NCI-H2196 treated with DMSO at 0.1 percent for 48 hours (cell line): ENCODE measurements at regions not wholly inside any gene's neighbourhood (a gene's known extent, or its start where the extent isn't known, plus 50 kb on each side); places are given as distances from the start of the nearest gene placed in this dataset.
"Not testable (repeated sequence)": the region's sequence is repeated elsewhere in the genome, so short reads cannot be mapped to it uniquely, and the experiment has no call there.

Source experiments
- DNase-seq: peaks from one replicate; lab custom pipeline; 2025; ENCODE audit not compliant: unreplicated experiment; lab: John Stamatoyannopoulos, UW

DNA sequence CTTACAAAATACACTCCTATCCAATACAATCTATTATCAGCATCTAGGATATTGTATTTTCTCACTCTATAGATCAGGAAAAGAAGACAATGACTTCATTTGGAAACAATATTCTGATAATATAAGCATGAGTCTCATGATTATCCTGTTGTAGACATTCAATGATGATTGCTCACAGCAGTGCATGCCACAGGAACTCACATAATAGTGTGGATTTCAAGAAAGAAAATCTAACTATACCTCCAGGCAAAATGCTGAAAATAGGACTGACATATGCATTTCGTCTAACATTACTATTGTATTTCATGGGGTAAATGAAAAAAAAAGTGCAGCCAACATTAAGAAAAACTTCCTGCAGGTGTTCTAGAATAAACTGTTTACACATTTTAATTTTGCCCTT, 122.6 kb downstream of the POSTN start:
- DNase-seq = no peak

- no peak for DNase-seq
Measured at GRCh38 chr13:37475151-37475550, 123.4 kb downstream of the POSTN start.

- no peak for DNase-seq
Measured at GRCh38 chr13:37473035-37473434, 125.5 kb downstream of the POSTN start.

GRCh38 chr13:37472266-37472665, 126.3 kb downstream of the POSTN start:
- DNase-seq = not testable (repeated sequence)

DNA sequence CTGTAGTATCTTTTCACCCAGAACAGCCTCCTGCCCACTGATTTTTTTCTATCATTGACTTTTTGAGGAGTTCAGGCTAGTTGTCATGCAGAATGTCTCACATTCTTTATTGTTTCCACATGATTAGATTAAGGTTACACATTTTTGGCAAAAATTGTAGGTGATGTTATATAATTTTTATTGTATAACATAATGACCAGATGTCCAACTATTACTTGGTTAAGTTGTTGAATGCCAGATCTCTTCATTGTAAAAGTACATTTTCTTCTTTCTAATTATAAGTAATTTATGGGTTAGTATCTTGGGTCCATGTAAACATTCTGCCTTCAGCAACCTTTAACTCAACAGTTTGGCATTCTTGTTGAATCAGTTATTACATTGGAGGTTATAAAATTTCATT, 138.4 kb downstream of the POSTN start:
- DNase-seq = no peak

GRCh38 chr13:37457612-37458011, 141.0 kb downstream of the POSTN start:
- no peak for DNase-seq

GRCh38 chr13:37456506-37456905, 142.1 kb downstream of the POSTN start:
- no peak for DNase-seq

DNA sequence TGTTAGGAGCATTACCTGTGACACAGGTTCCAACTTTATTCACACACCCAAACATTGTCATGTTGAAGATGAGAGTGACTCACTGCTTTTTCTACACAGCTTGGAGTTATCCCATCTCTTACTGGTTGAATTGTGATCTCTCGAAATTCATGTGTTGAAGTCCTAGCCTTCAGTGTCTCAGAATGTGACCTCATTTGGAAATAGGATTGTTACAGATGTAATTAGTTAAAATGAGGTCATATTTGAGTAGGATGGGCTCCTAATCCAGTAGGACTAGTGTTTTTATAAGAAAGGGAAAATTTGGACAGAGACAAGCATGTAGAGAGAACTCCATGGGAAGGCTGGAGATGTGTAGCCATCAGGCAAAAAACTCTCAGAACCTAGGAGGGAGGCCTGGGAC, 142.5 kb downstream of the POSTN start:
- no peak for DNase-seq

DNA sequence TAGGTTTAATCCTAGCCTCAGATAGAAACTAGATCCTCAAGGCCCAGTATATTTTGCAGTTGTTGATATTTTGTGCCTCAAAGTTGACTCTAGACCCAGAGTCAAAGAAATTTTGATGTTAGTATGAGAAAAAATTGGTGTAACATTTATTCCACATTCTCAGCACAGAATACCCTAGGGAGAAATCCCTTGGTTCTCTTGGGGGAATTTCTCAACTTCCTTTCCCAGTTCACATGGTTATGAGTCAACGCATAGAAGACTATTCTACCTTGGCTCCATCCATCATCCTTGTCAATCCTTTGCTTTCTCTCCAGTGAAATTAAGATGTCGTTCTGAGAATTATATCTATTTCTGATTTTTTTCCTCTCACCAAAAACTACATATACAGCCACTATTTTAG, 145.3 kb downstream of the POSTN start:
- no peak for DNase-seq

DNA sequence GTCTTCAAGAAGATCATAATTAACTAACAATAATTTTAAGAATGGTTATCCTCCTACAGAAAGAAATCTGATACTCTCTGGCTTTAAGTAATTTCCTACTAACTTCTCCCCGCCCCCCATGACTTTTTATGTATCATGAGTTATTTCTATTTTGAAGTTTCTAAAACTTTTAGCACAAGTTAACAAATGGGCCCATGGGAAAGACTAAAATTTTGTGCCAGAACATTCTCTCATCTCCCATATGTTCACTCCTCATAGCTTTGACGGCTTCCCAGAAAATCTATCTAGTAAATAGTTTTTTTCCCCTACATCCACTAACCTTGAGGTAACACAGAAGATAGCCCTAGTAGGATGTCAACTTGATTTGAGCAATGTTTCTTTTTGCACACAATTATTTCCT, 148.3 kb downstream of the POSTN start:
- no peak for DNase-seq

DNA sequence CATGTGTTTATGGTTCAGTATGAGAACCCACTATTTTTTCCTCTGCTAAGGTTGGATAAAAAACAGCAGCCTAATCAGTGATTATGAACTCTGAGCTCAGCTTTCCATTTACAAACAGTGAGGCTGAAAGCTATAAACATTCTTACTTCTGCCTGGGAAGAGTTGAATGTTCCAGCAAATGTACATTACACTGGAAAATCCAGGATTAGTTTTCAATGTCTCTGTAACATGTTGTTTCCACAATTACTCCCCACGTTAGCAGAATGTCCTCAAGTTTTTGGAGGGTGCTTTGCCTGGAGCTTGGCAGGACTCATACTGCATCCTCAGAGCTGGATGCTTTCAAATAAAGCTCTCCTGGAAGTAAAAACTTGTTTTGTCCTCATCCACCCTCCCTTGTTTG, 150.4 kb downstream of the POSTN start:
- no peak for DNase-seq

DNA sequence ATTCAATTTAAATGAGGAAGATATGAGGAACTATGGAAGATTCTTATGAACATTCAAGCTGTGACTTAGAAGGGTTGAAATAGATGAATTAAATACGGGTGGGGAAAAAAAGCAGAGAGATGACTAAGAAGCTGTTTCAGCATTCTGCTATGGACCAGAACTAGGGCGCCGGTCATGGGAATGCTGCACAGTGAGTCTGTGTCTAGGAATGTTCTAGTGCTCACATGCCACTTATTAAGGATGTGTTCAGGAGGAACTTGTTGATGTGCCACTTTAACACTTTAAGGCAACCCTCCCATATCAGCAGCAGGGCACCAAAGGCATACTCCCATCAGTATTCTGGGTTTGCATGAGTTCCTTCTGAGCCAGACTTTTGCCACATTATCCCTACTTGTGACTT, 152.1 kb downstream of the POSTN start:
- no peak for DNase-seq

- DNase-seq = no peak
Measured at GRCh38 chr13:37443538-37443937, 155.0 kb downstream of the POSTN start.

- DNase-seq = no peak
Measured at GRCh38 chr13:37442996-37443395, 155.6 kb downstream of the POSTN start.

GRCh38 chr13:37435881-37436280, 162.7 kb downstream of the POSTN start:
- DNase-seq = no peak

DNA sequence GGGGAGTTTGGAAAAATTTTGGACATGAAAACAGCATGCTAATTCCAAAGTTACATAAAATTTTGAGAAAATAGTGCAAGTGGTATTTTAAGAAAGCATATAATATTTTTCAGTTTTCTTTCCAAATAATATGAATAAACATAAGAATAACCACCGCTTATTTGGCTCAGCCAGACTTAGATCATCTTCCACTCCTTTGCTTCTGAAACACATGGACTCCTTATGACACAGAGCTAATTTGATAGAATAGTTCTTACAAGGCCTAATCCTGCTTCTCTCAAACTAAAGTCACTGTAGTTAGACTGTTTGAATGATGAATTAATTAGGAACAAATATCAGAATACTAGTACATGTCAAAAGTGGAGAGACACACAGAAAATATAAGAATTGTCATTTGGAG, 165.5 kb downstream of the POSTN start:
- DNase-seq = no peak

- DNase-seq = no peak
Measured at GRCh38 chr13:37429976-37430375, 168.6 kb downstream of the POSTN start.

DNA sequence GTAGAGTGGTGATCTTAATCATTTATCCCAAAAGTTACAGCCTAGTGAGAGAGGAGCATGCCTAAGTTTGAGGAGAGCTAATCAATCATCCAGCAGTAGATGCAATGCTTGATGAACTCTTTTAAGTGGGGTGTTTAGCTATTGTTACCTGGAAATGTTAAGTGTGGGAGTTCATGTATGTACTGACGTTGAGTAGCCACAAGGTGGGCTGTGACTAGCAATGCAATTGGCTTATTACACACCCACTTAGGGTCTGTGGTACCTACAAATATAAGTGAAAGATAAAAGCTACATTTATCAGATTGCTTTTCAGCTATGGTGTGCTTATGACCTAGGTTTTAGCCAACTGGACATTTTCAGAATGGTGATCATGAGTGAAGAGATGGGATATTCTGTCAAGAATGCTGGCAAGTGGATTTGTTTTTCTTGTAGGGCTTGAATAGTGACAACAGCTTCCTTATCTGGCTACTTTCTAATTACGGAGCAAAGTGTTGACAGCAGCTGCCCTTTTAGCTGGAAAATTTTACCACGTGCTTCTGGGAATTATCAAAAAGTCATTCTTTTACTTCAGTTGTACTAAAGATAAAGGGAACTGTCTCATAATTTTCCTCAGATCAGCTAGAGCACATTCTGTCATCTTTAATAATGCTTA, 170.6 kb downstream of the POSTN start:
- no peak for DNase-seq

- DNase-seq = no peak
Measured at GRCh38 chr13:37418490-37418889, 180.1 kb downstream of the POSTN start.

DNA sequence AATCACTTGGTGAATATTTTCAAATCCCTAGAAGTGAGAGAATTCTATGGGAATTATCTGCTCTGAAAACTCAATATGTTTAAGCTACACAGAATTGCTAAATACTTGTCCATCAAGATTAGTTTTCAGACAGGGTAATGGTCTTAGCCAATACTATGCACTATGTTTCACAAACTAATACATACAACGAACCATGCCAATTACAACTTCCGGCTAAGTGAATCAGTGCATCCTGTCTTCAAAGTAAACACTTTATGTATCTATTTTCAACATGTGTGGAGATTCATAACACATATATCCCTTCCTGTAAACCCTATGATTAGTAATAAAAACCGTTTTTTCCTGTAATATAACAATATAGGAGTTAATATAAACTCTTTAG, 181.5 kb downstream of the POSTN start:
- DNase-seq = no peak

GRCh38 chr13:37416291-37417059, 182.1 kb downstream of the POSTN start:
- DNase-seq = no peak

DNA sequence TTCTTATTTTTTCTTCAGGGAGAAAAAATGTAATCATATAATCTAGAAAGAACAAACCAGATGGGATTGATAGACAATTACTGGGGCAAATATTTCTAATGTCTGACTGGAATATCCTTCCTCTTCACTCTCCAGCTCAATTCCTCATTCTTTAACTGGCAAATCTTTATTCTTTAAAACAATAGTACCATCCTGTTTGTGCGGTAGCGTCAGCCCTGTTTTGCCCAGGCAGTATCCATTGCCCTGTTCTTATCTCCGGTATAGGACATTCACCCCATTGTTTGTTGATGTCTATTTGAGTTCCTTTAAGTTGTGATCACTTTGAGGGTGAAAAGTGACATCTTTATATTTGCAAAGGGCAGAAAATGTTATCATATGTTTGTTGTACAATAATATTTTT, 185.4 kb downstream of the POSTN start:
- DNase-seq = no peak
